ENCODE measurements at regions not wholly inside any gene's neighbourhood (a gene's known extent, or its start where the extent isn't known, plus 50 kb on each side); places are given as distances from the start of the nearest gene placed in this dataset.

GRCh38 chr1:38331496-38332210 lies 285.1 kb upstream of the POU3F1 start:
- no peak for TF ChIP-seq POLR2A (IDR thresholded peaks at IDR 0.05)
- TF ChIP-seq CTCF (IDR thresholded peaks at IDR 0.05), result no peak
